ENCODE measurements at regions not wholly inside any gene's neighbourhood (a gene's known extent, or its start where the extent isn't known, plus 50 kb on each side); places are given as distances from the start of the nearest gene placed in this dataset.

DNA sequence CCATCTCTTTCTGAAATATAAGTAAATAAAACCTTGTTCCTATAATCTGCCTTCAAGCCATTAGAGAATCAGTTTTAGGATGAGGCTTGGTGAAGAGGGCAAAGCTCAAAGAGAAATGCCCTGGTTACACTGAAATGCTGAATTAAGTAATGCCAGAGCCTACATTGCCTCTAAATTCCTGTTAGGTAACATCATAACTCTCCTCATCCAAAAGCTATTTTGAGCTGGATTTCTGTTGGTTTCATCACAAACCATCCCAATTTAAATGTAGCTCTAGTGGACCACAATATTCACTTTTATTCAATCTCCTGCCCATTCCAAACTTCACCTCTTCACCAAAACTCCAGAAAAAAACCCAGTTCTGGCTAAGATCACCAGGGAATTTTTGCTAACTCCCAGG, 1319.7 kb upstream of the TENM3 start:
- TF ChIP-seq, protein P1, sequence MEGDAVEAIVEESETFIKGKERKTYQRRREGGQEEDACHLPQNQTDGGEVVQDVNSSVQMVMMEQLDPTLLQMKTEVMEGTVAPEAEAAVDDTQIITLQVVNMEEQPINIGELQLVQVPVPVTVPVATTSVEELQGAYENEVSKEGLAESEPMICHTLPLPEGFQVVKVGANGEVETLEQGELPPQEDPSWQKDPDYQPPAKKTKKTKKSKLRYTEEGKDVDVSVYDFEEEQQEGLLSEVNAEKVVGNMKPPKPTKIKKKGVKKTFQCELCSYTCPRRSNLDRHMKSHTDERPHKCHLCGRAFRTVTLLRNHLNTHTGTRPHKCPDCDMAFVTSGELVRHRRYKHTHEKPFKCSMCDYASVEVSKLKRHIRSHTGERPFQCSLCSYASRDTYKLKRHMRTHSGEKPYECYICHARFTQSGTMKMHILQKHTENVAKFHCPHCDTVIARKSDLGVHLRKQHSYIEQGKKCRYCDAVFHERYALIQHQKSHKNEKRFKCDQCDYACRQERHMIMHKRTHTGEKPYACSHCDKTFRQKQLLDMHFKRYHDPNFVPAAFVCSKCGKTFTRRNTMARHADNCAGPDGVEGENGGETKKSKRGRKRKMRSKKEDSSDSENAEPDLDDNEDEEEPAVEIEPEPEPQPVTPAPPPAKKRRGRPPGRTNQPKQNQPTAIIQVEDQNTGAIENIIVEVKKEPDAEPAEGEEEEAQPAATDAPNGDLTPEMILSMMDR (IDR thresholded peaks at IDR 0.05; ENCODE audit: low read length) = no peak
- TF ChIP-seq EZH2 (optimal IDR thresholded peaks at IDR 0.05; ENCODE audit: low read depth, low read length) (no peak), EZH2phosphoT487 (IDR thresholded peaks at IDR 0.05; ENCODE audit: low read length) (no peak)

All from MM.1S (cell line).